Renal cortex interstitium (tissue), 11 donors: ENCODE measurements at regions not wholly inside any gene's neighbourhood (a gene's known extent, or its start where the extent isn't known, plus 50 kb on each side); places are given as distances from the start of the nearest gene placed in this dataset.
A peak's percentile ranks its signal among the peaks of the same experiment; 100 is the strongest.
"Not testable (repeated sequence)": the region's sequence is repeated elsewhere in the genome, so short reads cannot be mapped to it uniquely, and the experiment has no call there.

Experiments used
- DNase-seq, 11 donors: peaks; one replicate each; pipeline ENCODE4 v3.0.0-alpha.2; 2013; ENCODE audit warnings: low read depth in 9 of 11, low spot score in 4 of 11; ENCODE audit errors: extremely low read depth in 1 of 11

DNA sequence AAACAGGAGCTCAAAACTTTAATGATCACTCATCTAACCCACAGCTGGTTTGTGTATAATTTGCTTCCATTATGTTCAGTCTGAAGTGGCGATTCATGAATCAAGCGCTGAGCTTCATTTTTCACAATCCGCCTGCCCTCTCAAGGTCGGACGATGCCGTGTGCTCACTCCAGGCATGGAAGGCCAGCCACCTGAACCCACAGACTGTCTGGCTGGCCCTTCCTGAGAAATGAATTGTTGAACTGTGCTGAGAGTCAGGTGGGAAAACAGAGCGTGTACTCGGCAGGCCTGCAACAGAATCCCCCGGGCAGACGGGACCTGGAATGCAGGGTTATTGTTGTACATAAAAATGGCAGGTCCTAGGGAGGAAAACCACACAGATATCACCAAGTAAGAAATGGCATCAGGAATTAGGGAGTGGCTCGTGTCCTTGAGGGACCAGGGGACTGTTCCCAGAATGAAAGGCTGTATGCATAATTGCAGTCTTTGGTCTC is 375.7 kb downstream of the IRX2 start:
- no peak for DNase-seq

DNA sequence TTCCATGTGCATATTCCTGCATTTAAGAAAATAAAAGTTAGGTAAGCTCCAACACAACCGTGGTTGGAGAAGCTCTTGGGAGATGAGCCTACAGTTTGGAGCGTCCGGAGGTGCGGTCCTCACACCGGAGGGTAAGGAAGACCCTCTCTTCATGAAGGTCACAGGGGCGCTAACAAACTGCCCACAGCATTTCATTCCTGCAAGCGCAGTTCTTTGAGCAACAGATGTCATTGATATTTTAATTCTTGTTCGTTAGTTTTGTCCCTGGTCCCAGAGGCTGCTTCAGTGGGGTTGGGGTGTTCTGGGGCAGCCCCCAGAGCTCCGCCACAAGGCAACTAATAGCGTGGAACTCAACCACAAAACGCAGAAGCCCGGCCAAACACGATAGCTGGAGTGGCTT is 376.2 kb downstream of the IRX2 start:
- no peak for DNase-seq

DNA sequence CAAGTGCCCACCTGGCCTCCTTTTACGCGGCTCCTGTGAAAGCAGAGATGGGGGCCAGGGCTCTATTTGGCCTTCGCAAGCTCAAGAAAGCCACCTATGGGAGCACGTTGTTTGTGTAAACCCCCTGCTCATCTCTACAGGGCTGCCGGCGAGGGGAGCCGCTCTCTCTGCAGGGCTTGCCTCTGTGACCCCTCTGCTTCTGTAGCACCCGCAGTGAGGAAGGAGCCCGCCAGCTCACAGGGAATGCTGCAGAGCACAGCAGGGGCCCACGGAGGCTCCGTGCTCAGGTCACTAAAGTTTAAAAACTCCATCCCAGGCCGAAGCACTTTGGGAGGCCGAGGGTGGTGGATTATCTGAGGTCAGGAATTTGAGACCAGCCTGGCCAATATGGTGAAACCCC is 376.8 kb downstream of the IRX2 start:
- no peak for DNase-seq

DNA sequence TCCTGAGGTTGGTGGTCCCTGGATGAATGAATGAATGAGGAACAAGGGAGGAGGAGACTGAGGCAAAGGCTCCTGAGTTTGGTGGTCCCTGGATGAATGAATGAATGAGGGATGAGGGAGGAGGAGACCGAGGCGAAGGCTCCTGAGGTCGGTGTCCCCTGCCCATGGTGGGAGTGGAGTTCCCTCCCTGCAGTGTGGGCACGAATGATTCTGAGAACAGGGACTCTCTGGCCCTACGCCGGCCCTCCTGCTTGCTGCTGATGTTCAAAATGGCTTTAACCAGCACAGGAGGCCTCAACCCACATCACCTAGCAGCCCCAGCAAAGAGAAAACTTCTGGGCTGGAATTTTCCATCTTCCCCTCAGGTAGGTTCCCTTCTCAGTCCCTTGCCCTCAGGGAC is 377.8 kb downstream of the IRX2 start:
- no peak for DNase-seq

DNA sequence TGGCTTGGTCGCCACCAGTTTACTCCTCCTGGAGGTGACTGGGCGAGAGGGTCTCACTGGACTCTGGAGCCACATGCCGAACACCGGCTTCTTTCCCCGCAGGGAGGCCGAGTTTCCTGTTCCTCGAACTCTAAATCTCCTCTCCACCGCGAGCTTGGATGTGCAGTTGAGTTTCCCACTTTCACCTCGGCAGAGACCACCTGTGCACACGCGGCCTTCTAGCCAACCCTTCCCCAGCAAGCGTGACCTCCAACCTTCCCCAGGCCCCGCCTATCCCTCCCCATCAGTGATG is 380.1 kb downstream of the IRX2 start:
- no peak for DNase-seq

DNA sequence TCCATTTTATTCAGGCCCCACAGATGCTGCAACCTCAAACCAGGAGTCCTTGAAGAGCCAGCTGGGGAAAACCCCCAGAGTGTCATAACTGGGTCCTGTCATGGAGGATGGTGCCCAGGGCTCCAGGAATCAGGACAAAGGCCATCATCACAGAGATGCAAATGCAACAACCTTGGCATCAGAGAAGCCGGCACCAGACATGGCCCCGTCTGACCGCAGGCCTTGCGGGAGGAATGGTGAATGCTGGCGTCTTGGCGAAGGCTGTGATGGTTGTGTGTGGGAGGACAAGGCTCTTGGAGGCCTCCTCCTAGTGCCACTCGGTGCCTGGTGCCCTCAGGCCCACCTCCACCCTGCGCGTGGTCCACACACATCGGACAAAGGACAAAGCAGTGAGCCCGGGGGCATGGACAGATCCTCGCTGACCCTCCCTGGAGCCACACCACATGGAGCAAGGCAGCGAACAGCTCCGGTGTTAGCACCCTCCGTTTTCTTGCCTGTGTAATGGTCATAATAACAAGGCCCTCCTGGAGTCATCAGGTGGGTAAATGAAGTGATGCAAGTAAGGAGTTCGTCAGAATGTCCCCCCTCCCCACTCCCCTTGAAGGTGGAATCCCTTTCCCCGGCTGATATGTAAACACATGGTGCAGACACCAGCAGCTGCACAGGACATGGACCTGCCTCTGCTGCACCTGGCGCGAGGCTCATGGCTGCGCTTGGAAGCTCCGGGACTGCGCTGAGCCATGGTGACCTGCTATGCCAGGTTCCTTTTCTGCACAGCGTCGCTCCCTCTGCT is 380.7 kb downstream of the IRX2 start:
- DNase-seq = no peak

DNA sequence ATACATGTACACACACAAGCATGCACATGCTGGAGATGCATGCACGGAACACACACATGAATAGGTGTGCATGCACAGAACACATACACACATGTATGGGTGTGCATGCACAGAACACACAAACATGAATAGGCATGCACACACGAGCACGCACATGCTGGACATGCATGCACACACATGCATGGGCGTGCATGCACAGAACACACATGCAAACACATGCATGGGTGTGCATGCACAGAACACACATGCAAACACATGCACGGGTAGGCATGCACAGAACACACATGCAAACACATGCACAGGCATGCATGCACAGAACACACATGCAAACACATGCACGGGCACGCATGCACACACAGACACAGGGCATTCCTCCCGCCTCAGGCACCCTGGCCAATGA is 382.3 kb downstream of the IRX2 start:
- DNase-seq = no peak

DNA sequence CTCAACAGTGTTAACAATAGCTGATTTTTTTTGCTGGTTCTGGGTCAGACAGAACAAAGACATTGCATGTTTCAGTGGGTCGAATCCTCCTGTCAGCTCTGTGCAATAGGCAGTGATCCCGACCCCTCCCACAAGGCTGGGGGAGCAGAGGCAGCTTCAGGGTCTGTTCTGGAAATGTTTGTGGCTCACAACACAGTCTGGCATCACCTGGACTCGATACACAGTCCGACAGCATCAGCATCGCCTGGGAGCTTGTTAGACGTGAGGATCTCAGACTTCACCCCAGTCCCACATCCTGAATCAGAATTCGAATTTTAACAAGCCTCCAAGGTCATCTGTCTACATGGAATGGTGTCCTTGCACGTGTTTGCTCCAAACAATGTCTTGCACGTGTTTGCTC is 384.7 kb downstream of the IRX2 start:
- no peak for DNase-seq

DNA sequence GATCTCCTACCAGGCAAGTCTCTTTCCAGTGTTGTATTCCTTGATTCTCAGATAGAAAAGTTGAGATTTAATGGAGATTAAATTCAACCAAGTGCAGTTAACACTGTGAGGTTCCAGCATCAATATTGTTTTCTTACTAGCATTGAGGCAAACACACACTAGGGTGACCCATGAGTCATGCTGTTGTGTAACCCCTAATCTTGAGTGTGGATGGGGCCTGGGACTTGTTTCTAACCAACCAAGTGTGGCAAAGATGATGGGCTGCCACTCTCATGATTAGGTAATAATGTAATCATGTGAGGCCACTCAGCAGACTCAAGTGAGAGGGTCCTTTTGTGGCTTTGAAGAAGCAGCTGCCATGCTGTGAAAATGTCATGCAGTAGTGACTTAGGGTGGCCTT is 394.2 kb downstream of the IRX2 start:
- DNase-seq = no peak

DNA sequence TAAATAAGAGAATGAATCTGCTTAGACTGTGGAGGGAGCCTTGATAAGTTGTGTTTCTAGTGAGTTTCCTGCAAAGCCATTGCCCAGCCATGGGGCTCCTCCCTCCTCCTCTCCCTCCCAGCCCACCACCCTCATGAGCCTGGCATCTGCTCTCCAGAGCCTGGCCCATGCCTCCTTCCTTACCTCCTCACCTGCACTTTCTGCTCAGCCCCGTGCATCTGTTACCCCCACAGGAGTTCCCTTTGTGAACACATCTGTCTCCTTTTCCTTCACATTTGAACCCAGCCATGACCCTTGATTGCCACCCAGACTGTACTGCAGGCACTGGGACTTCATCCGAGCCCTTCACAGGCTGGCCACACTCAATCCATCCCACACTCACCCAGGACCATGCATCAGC is 395.6 kb downstream of the IRX2 start:
- DNase-seq = no peak

DNA sequence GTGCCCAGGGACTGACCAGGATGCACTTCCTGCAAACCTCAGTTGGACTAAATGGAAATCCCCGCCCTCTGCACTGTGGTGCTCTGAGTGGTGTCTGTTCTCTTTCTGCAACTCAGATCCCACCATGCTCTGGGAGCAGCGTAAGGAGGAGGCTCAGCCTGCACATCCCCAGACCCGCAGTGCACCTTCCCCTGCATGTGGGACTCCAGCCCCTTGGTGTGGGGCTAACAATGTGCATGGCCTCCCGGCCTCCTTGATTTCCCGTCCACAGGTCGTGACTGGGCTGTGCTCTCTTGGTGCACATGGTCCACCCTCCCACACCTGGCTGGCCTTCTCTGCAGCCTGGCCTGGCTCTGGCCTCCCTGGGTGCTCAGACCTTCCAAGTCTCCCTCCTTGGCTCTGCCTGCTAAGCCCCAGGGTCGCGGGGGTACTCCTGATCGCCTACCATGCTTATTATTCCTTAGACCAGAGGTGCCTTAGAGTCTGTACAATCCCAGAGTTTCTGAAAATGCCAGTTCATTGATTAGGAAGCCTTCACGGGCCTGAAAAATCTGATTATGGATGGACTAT is 397.5 kb downstream of the IRX2 start:
- no peak for DNase-seq

DNA sequence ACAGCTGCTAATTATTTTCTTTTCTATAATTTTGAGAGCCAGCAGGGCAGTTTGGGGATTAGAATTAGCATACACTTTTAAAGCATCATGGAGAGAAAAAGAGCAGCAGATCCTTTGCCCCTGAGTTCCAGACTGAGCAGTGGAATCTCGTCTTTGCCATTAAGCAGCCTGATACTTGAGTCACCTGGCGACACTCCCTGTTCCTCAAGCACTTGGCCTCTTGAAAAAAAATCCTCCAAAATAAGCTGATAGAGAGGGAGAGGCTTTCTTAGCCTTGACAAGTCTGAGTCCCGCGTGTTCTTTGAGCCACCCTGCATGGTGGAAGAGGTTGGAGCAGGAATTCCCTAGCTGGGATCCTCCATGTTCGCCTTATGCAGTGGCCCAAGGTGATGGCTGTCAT is 398.3 kb downstream of the IRX2 start:
- no peak for DNase-seq

DNA sequence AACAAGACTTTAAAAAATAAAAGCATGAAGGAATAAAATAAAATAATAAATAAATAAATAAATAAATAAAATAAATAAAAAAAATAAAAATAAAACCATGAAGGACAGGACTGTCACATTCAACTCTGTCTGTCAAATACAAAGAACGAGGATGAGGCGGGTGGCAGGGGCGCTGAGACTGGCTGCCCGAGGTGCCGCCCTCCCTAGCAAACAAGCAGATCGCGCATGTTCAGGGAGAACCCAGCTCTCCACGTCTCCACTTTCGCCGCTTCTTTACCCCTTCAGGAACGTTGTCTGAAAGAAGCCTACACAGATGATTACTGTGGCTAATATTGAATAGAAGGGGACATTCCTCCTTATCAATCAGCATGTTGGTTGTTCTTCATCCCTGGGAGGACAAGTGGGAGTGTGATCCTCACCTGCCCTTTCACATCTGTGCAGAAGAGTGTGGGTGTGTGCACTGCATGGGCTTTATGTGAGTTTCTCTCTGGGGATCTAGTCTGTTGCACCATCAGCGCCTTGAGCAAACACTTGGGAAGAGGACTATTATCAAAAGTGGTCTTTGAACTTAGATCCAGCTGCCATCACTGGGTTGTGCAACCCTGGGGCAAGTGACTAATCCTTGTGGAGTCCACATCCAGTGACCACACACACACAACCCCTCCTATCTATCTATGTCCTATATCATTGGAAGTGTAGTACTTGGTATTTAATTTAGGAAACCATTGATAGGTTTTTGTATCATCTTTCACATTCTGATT is 399.2 kb downstream of the IRX2 start:
- DNase-seq = no peak

DNA sequence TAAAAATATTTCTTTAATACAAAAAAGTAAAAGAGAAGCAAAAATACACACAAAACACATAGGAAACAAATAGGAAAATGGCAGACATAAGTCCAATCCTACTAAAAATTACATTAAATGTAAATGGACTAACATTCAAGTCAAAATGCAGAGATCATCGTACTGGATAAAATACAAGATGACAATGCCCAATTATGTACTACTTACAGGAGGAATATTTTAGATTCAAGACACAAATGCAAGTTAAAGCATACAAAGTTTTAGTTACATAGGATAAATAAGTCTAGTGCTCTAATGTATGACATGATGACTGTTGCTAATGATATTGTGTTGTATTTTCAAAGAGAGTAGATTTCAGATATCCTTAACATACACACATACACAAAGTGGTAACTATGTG is 401.7 kb downstream of the IRX2 start:
- DNase-seq = not testable (repeated sequence)

DNA sequence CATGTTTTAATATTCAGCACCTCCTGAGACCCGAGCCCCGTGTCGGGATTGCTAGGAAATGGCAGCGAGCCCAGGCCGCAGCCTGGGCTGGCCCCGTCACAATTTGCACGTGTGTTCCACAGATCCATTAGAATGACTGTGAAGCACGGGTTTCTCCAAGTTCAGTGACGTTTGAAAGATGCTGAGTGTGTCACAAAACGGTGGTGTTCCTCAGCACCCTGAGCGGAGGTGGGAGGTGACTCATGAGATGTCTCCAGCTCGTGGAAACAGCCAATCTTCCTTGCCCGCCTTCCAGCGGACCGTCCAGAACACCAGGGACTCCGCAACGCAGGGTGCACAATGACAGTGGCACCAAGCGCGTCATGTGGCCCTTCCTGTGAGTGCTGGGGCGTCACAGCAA is 412.8 kb downstream of the IRX2 start:
- DNase-seq = no peak

DNA sequence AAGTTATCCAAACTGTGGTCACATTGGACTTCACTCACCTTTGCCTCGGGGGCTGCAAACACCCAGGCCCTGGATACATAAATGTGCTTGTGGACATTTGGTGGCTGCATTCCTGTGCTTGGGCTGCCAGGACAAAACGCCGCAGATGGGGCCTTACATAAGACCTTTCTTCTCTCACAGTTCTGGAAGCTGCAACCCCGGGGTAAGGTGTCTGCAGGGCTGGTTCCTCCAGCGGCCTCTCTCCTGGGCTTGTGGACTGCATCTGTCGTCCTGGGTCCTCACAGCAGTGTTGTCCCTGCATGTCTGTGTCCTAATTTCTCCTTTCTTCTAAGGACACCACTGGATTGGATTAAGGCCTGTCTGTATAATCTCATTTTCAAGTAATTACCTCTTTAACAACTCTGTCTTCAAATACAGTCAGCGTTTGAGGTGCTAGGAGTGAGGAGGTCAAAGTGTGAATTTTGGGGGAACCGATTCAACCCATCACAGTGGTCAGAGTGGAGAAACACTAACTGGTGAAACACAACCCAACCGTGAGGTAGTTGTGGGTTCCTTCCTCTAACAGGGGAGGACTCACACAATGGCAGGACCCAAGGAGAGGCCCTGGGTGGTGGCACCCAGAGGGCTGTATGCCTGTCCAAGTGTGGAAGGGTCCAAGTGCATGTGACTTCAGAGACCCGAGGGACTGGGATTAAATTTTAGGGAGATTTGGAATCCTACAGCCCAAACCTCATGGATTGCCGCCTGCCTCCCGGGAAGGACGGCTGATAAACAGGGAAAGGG is 415.6 kb downstream of the IRX2 start:
- DNase-seq = no peak

DNA sequence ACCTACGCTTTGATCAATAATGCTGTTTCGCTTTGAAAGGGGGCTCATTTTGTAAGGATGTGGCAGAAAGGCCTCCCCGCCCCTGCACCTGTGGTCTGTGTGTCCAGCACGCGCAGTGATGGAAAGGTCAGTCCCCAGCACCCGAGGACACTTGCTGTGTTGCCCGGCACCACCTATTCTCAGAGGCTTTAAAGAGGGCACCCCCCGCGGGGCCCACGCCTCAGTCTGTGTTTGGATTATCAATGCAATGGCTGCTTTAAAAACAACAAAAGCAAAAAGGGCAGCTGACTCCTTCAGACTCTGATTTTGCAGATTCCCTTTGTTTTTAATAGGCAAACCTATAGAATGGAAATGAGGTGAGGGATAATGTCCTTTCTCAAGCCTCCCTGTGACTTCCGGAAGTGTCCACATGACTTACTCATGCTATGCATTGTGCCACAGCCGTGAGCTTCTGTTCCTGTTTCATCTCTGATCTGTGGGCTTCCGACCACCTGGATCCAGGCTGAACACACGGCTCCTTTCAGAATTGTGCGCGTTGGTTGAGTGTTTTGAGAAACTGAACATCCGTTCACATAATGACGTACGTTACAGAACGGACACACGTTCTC is 416.2 kb downstream of the IRX2 start:
- DNase-seq = no peak

DNA sequence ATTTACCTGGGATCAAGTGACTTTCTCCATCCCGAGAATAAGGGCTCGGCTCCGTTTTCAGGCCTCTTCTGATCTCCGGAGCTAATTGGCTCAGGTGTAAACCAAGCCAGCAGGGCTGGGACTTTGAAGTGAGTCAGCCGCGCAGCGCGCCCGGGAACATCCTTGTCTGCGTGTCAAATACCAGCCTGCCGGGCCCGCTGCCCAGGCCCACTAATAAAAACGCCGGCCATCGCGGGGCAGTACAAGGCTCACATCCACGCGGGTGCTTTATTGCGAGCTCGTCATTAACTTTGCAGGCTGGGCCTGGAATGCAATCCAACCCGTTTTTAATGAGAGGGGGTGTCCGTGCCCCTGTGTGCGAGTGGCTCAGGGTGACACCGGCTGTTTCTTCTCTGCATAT is 416.8 kb downstream of the IRX2 start:
- peak in 9 of 11 donors; percentile 13 to 50 (median 28) for DNase-seq

DNA sequence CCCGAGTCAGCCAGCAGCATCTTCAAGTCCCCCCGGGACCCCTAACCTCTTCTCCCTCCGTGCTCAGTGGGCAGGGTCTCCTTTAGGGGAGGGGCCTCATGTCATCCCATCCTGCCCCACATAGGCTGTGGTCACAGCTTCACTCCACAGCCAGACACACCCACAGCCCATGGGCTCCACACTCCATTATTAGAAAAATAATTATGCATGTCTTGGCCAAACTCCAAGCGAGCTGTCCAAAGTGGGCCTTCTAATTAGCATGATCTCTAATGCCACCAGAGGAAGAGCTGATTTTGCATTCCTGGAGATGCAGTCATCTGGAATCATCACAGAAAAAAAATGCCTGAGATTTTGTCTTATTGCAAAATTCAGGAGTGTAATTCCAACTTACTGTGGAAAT is 418.2 kb downstream of the IRX2 start:
- no peak for DNase-seq
